ENCODE measurements at regions not wholly inside any gene's neighbourhood (a gene's known extent, or its start where the extent isn't known, plus 50 kb on each side); places are given as distances from the start of the nearest gene placed in this dataset.

DNA sequence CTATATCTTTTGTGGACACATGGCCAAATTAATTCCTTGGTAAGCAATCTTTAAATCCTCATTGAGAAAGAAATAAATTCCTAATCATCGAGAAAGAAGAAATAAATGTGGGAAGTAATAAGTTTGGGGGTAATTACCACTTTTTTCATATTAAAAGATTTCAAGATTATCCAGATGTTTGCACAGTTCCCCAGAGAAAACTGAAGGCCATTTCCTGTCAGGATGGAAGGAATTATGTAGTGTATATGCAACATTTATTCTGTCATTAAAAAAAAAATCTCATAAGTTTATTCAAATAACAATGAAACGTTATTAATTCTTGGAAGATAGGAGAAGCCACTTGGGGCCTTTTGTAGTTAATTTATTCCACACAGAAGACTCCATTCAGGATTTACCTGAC is 385.6 kb upstream of the NR3C2 start:
- ChIA-PET CTCF (no interaction called here), POLR2A (no interaction called here)
- H3K9me3 ChIP-seq: no peaks in the 10 kb centered on the region
- no peaks in the 10 kb centered on the region for H3K4me1 ChIP-seq
- 8% methylated on average over 2 of the region's 2 CpGs for WGBS (ENCODE audit: missing lambda C conversion rate)
- no peak overlapping the region for H3K4me2 ChIP-seq
- ATAC-seq (no peak), DNase-seq (ENCODE audit: low read depth in 1 of 2, low spot score in 1 of 2) (no peak), FAIRE-seq (no peak)
- no peak for TF ChIP-seq EHF (CRISPR knock-in tag; IDR thresholded peaks at IDR 0.05)
- no peak for TF ChIP-seq KDM1A (IDR thresholded peaks at IDR 0.05; ENCODE audit: low read depth)
- TF ChIP-seq PHF8 (IDR thresholded peaks at IDR 0.05; ENCODE audit: borderline replicate concordance, low read depth): no peak
- TF ChIP-seq RARB (CRISPR knock-in tag; IDR thresholded peaks at IDR 0.05): no peak
- TF ChIP-seq, protein P1, sequence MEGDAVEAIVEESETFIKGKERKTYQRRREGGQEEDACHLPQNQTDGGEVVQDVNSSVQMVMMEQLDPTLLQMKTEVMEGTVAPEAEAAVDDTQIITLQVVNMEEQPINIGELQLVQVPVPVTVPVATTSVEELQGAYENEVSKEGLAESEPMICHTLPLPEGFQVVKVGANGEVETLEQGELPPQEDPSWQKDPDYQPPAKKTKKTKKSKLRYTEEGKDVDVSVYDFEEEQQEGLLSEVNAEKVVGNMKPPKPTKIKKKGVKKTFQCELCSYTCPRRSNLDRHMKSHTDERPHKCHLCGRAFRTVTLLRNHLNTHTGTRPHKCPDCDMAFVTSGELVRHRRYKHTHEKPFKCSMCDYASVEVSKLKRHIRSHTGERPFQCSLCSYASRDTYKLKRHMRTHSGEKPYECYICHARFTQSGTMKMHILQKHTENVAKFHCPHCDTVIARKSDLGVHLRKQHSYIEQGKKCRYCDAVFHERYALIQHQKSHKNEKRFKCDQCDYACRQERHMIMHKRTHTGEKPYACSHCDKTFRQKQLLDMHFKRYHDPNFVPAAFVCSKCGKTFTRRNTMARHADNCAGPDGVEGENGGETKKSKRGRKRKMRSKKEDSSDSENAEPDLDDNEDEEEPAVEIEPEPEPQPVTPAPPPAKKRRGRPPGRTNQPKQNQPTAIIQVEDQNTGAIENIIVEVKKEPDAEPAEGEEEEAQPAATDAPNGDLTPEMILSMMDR (IDR thresholded peaks at IDR 0.05): no peak
- TF ChIP-seq, protein P2, sequence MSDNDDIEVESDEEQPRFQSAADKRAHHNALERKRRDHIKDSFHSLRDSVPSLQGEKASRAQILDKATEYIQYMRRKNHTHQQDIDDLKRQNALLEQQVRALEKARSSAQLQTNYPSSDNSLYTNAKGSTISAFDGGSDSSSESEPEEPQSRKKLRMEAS (IDR thresholded peaks at IDR 0.05): no peak
- TF ChIP-seq HOXB13 (CRISPR knock-in tag; IDR thresholded peaks at IDR 0.05; ENCODE audit: low read depth): no peak
- TF ChIP-seq JUN (IDR thresholded peaks at IDR 0.05): no peak
- TF ChIP-seq, protein P3, sequence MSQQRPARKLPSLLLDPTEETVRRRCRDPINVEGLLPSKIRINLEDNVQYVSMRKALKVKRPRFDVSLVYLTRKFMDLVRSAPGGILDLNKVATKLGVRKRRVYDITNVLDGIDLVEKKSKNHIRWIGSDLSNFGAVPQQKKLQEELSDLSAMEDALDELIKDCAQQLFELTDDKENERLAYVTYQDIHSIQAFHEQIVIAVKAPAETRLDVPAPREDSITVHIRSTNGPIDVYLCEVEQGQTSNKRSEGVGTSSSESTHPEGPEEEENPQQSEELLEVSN (IDR thresholded peaks at IDR 0.05; ENCODE audit: borderline replicate concordance, low read depth): no peak
- no peak for TF ChIP-seq HOXB5 (CRISPR knock-in tag; IDR thresholded peaks at IDR 0.05)
- TF ChIP-seq SMC3 (IDR thresholded peaks at IDR 0.05): no peak
- no peak for TF ChIP-seq TP53 (CRISPR knock-in tag; IDR thresholded peaks at IDR 0.05)
- TF ChIP-seq CHD4 (IDR thresholded peaks at IDR 0.05; ENCODE audit: borderline replicate concordance): no peak
- no peak for TF ChIP-seq MAZ (IDR thresholded peaks at IDR 0.05; ENCODE audit: borderline replicate concordance, low read depth, low read length)
- TF ChIP-seq ZC3H11A (IDR thresholded peaks at IDR 0.05): no peak
- TF ChIP-seq, protein P4, sequence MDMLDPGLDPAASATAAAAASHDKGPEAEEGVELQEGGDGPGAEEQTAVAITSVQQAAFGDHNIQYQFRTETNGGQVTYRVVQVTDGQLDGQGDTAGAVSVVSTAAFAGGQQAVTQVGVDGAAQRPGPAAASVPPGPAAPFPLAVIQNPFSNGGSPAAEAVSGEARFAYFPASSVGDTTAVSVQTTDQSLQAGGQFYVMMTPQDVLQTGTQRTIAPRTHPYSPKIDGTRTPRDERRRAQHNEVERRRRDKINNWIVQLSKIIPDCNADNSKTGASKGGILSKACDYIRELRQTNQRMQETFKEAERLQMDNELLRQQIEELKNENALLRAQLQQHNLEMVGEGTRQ (IDR thresholded peaks at IDR 0.05): no peak
- TF ChIP-seq GATA3 (IDR thresholded peaks at IDR 0.05; ENCODE audit: borderline replicate concordance): no peak
- TF ChIP-seq JUNB (IDR thresholded peaks at IDR 0.05): no peak
- no peak for TF ChIP-seq CHD2 (IDR thresholded peaks at IDR 0.05; ENCODE audit: low read length, partially characterized antibody)
- no peak for TF ChIP-seq ZSCAN20 (CRISPR knock-in tag; IDR thresholded peaks at IDR 0.05)
- H3K4me3 ChIP-seq: no peak overlapping the region
- no peak overlapping the region for H3K27ac ChIP-seq

DNA sequence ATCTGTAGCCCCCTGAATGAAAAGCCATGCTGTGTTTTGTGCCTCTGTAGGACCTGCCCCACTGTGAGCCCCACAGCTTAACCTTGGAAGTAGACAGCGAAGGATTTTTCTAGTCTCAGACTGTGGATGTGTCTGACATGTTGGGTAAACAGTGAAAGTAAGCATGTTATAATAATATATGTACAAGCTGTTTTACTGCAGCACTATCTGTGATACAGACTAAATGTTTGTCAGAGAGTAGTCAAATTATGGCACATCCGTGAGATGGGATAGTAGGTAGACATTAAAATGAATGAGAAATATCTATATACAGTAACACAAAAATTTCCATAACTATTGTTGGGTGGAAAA is 381.2 kb upstream of the NR3C2 start:
- no peaks in the 10 kb centered on the region for H3K9me3 ChIP-seq
- no peak for ATAC-seq
- TF ChIP-seq RAD21 (conservative IDR thresholded peaks at IDR 0.05 in 1 of 2, IDR thresholded peaks at IDR 0.05 in 1 of 2) (no peak), SMC3 (IDR thresholded peaks at IDR 0.05) (no peak), EP300 (IDR thresholded peaks at IDR 0.05) (no peak), EHMT2 (IDR thresholded peaks at IDR 0.05; ENCODE audit: low read depth) (no peak), BHLHE40 (IDR thresholded peaks at IDR 0.05; ENCODE audit: low read depth, low read length) (no peak), KDM1A (IDR thresholded peaks at IDR 0.05; ENCODE audit: low read depth) (no peak), NFE2L2 (conservative IDR thresholded peaks at IDR 0.05; ENCODE audit: low read length) (no peak), CBX8 (IDR thresholded peaks at IDR 0.05) (no peak), KDM5A (IDR thresholded peaks at IDR 0.05) (no peak), EHF (CRISPR knock-in tag; IDR thresholded peaks at IDR 0.05) (no peak), POLR2A (IDR thresholded peaks at IDR 0.05; ENCODE audit: low read length) (no peak), PHF8 (IDR thresholded peaks at IDR 0.05; ENCODE audit: borderline replicate concordance, low read depth) (no peak), CHD4 (IDR thresholded peaks at IDR 0.05; ENCODE audit: borderline replicate concordance) (no peak), RCOR1 (IDR thresholded peaks at IDR 0.05; ENCODE audit: low read depth, low read length) (no peak), TFCP2L1 (CRISPR knock-in tag; IDR thresholded peaks at IDR 0.05) (no peak), MAFK (IDR thresholded peaks at IDR 0.05; ENCODE audit: partially characterized antibody) (no peak)
- TF ChIP-seq, protein P5, sequence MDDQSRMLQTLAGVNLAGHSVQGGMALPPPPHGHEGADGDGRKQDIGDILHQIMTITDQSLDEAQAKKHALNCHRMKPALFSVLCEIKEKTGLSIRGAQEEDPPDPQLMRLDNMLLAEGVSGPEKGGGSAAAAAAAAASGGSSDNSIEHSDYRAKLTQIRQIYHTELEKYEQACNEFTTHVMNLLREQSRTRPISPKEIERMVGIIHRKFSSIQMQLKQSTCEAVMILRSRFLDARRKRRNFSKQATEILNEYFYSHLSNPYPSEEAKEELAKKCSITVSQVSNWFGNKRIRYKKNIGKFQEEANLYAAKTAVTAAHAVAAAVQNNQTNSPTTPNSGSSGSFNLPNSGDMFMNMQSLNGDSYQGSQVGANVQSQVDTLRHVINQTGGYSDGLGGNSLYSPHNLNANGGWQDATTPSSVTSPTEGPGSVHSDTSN (IDR thresholded peaks at IDR 0.05): no peak
- TF ChIP-seq, protein P3 (IDR thresholded peaks at IDR 0.05; ENCODE audit: borderline replicate concordance, low read depth): no peak
- no peak overlapping the region for H3K4me3 ChIP-seq
- no peak for DNase-seq (ENCODE audit: low read depth in 1 of 2, low spot score in 1 of 2)
- CTCF ChIA-PET: no interaction called here
- WGBS (ENCODE audit: missing lambda C conversion rate): 14% methylated on average over 1 of the region's 2 CpGs
- no peak overlapping the region for H3K27ac ChIP-seq
- no peak for FAIRE-seq
- POLR2A ChIA-PET: no interaction called here
- no peaks in the 10 kb centered on the region for H3K4me1 ChIP-seq
- no peak overlapping the region for H3K4me2 ChIP-seq
